ENCODE measurements at regions not wholly inside any gene's neighbourhood (a gene's known extent, or its start where the extent isn't known, plus 50 kb on each side); places are given as distances from the start of the nearest gene placed in this dataset.

- Histone ChIP-seq H3K79me2 (no peaks in the 10 kb centered on the region), H3K4me1 (ENCODE audit: insufficient read depth) (no peaks in the 10 kb centered on the region), H3K4me3 (no peak overlapping the region), H3K9me3 (ENCODE audit: low read depth) (no peaks in the 10 kb centered on the region), H2AFZ (no peak overlapping the region), H3K27ac (no peak overlapping the region), H3K4me2 (no peak overlapping the region), H4K20me1 (ENCODE audit: insufficient read depth, poor library complexity, severe bottlenecking) (no peaks in the 10 kb centered on the region), H3K9me2 (replicated peaks; ENCODE audit: insufficient read depth) (no peaks in the 10 kb centered on the region), H3K27me3 (no peaks in the 10 kb centered on the region), H3K36me3 (replicated peaks; ENCODE audit: insufficient read depth, low read depth) (no peaks in the 10 kb centered on the region)
- 74% methylated on average over 2 of the region's 2 CpGs for WGBS (ENCODE audit: low lambda C conversion rate, missing lambda C conversion rate)
- DNase-seq (ENCODE audit: low spot score) = no peak
- TF ChIP-seq CTCF (IDR thresholded peaks at IDR 0.05; ENCODE audit: poor library complexity) = no peak
- no peak for TF ChIP-seq EZH2 (IDR thresholded peaks at IDR 0.05; ENCODE audit: borderline replicate concordance)
- TF ChIP-seq EZH2phosphoT487 (IDR thresholded peaks at IDR 0.05; ENCODE audit: low read depth, severe bottlenecking, unreplicated experiment) = no peak
These were observed 412.6 kb downstream of the QKI start for GRCh38 chr6:163827143-163827542.

- Histone ChIP-seq H3K27me3 (no peaks in the 10 kb centered on the region), H3K4me3 (no peak overlapping the region), H3K27ac (no peak overlapping the region), H3K9me2 (replicated peaks; ENCODE audit: insufficient read depth) (no peaks in the 10 kb centered on the region), H3K4me1 (ENCODE audit: insufficient read depth) (no peaks in the 10 kb centered on the region), H3K79me2 (no peaks in the 10 kb centered on the region), H3K4me2 (no peak overlapping the region), H4K20me1 (ENCODE audit: insufficient read depth, poor library complexity, severe bottlenecking) (no peaks in the 10 kb centered on the region), H3K36me3 (replicated peaks; ENCODE audit: insufficient read depth, low read depth) (no peaks in the 10 kb centered on the region), H2AFZ (no peak overlapping the region), H3K9me3 (ENCODE audit: low read depth) (no peaks in the 10 kb centered on the region)
- 95% methylated on average over 8 of the region's 8 CpGs for WGBS (ENCODE audit: low lambda C conversion rate, missing lambda C conversion rate)
- DNase-seq (ENCODE audit: low spot score) = no peak
- TF ChIP-seq EZH2phosphoT487 (IDR thresholded peaks at IDR 0.05; ENCODE audit: low read depth, severe bottlenecking, unreplicated experiment) = no peak
- no peak for TF ChIP-seq CTCF (IDR thresholded peaks at IDR 0.05; ENCODE audit: poor library complexity)
- no peak for TF ChIP-seq EZH2 (IDR thresholded peaks at IDR 0.05; ENCODE audit: borderline replicate concordance)
These were observed 412.1 kb downstream of the QKI start for GRCh38 chr6:163826629-163827028.

DNA sequence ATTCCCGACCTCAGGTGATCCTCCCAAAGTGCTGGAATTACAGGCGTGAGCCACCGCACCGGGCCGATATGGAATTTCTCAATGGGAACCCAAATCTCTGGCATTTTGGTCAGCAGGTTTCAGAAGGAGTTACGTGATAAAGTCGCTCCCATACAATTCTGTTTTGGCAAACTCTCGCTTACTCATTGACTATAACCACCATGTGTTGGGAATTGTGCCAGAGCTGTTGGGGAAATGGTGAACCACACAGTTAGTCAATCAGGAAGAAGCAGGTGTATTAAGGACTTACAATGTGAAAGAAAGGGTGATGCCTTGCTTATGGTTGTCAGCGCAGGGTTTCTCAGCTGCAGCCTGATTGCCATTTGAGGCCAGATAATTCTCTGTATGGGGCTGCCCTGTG, 410.5 kb downstream of the QKI start:
- TF ChIP-seq EZH2phosphoT487 (IDR thresholded peaks at IDR 0.05; ENCODE audit: low read depth, severe bottlenecking, unreplicated experiment) = no peak
- no peak for TF ChIP-seq EZH2 (IDR thresholded peaks at IDR 0.05; ENCODE audit: borderline replicate concordance)
- no peak for TF ChIP-seq CTCF (IDR thresholded peaks at IDR 0.05; ENCODE audit: poor library complexity)

DNA sequence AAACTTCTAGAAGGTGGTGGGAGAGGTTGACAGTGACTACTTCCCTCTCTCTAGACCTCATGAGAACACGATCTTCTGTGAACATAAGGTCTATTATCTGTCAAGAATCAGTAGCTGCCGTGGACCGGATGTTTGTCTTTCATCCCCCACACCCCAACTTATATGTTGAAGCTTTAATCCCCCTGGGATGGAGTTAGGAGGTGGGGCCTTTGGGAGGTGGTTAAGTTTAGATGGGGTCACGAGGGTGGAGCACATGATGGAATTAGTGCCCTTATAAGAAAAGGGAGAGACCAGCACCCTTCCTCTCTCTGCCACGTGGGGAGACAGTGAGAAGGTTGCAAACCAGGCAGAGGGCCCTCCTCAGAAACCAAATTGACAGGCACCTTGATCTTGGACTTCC, 409.1 kb downstream of the QKI start:
- no peak for TF ChIP-seq CTCF (IDR thresholded peaks at IDR 0.05; ENCODE audit: poor library complexity)
- no peak for TF ChIP-seq EZH2phosphoT487 (IDR thresholded peaks at IDR 0.05; ENCODE audit: low read depth, severe bottlenecking, unreplicated experiment)
- TF ChIP-seq EZH2 (IDR thresholded peaks at IDR 0.05; ENCODE audit: borderline replicate concordance) = no peak
- H3K4me3 ChIP-seq = no peak overlapping the region
- no peak for DNase-seq (ENCODE audit: low spot score)
- H4K20me1 ChIP-seq (ENCODE audit: insufficient read depth, poor library complexity, severe bottlenecking) = no peaks in the 10 kb centered on the region
- H2AFZ ChIP-seq = no peak overlapping the region
- no peaks in the 10 kb centered on the region for H3K36me3 ChIP-seq (replicated peaks; ENCODE audit: insufficient read depth, low read depth)
- WGBS (ENCODE audit: low lambda C conversion rate, missing lambda C conversion rate) = 80% methylated on average over 5 of the region's 5 CpGs
- H3K27me3 ChIP-seq = no peaks in the 10 kb centered on the region
- no peaks in the 10 kb centered on the region for H3K9me2 ChIP-seq (replicated peaks; ENCODE audit: insufficient read depth)
- no peaks in the 10 kb centered on the region for H3K9me3 ChIP-seq (ENCODE audit: low read depth)
- H3K79me2 ChIP-seq = no peaks in the 10 kb centered on the region
- no peak overlapping the region for H3K4me2 ChIP-seq
- no peak overlapping the region for H3K27ac ChIP-seq
- H3K4me1 ChIP-seq (ENCODE audit: insufficient read depth) = no peaks in the 10 kb centered on the region

More for the DNA sequence above, 410.5 kb downstream of the QKI start:
- no peaks in the 10 kb centered on the region for H3K4me1 ChIP-seq (ENCODE audit: insufficient read depth)
- H3K9me2 ChIP-seq (replicated peaks; ENCODE audit: insufficient read depth) = no peaks in the 10 kb centered on the region
- no peak overlapping the region for H3K27ac ChIP-seq
- no peaks in the 10 kb centered on the region for H4K20me1 ChIP-seq (ENCODE audit: insufficient read depth, poor library complexity, severe bottlenecking)
- 96% methylated on average over 9 of the region's 9 CpGs for WGBS (ENCODE audit: low lambda C conversion rate, missing lambda C conversion rate)
- no peaks in the 10 kb centered on the region for H3K79me2 ChIP-seq
- no peaks in the 10 kb centered on the region for H3K27me3 ChIP-seq
- H3K9me3 ChIP-seq (ENCODE audit: low read depth) = no peaks in the 10 kb centered on the region
- no peak overlapping the region for H3K4me2 ChIP-seq
- H3K4me3 ChIP-seq = no peak overlapping the region
- no peak for DNase-seq (ENCODE audit: low spot score)
- H3K36me3 ChIP-seq (replicated peaks; ENCODE audit: insufficient read depth, low read depth) = no peaks in the 10 kb centered on the region
- no peak overlapping the region for H2AFZ ChIP-seq
